HepG2 (cell line): ENCODE measurements at regions not wholly inside any gene's neighbourhood (a gene's known extent, or its start where the extent isn't known, plus 50 kb on each side); places are given as distances from the start of the nearest gene placed in this dataset.

Experiments
- ATAC-seq: fragments of 200-7000 bp; cut with Tn5 transposase; 3 replicates; pipeline ENCODE4 v1.9.1; 2020; ENCODE audit warnings: mild to moderate bottlenecking, moderate library complexity
- BruUV-seq: library from RNA; stranded (reverse); fragments of 400-500 nt; replicated peaks from 2 replicates; lab custom pipeline; 2021; lab: Mats Ljungman, UMichigan
- CTCF ChIA-PET: fragments of 300-600 bp; formaldehyde crosslinking; extraction: SDS; loops from one replicate; lab custom pipeline; 2021; ENCODE audit warnings: low total read pairs, inconsistent platforms, low intra/inter-chr PET ratio; lab: Yijun Ruan, JAX
- POLR2A ChIA-PET: fragments of 350-600 bp; sonication (Branson Sonifier 250); formaldehyde crosslinking; loops from one replicate; lab custom pipeline; 2020; ENCODE audit warnings: antibody characterized with exemption, inconsistent platforms; lab: Yijun Ruan, JAX
- DNase-seq: peaks from one replicate; pipeline ENCODE4 v3.0.0-alpha.2; 2015; ENCODE audit warnings: low spot score
- FAIRE-seq: peaks from 3 replicates; lab custom pipeline; 2011; peaks lifted over from hg19 to GRCh38; lab: Jason Lieb, UNC
- H2AFZ ChIP-seq: one replicate; pipeline ENCODE4 v1.6.1; 2011; ENCODE audit warnings: low read length, inconsistent platforms
- H3K27ac ChIP-seq: fragments of 300-600 bp; 3 replicates; pipeline ENCODE4 v1.8.0; 2011; ENCODE audit warnings: mixed run types, mild to moderate bottlenecking, mixed read lengths, low read length, inconsistent platforms; ENCODE audit not compliant: insufficient read depth; ENCODE audit errors: extremely low read length
- H3K27me3 ChIP-seq, 2 experiments: fragments of 200-600 bp in 1 of 2; 2 replicates in 1 of 2; 3 replicates in 1 of 2; pipeline versions ENCODE4 v1.6.0 to v1.8.0; 2011; ENCODE audit warnings: low read length in 2 of 2, mild to moderate bottlenecking in 2 of 2, moderate library complexity in 2 of 2, inconsistent platforms in 1 of 2; ENCODE audit not compliant: insufficient read depth in 2 of 2, control insufficient read depth in 1 of 2
- H3K36me3 ChIP-seq, 2 experiments: fragments of 200-600 bp in 1 of 2; replicated peaks in 1 of 2; 2 replicates in 1 of 2; 3 replicates in 1 of 2; pipeline versions ENCODE4 v1.5.1 to v1.8.0; 2011; ENCODE audit warnings: low read length in 2 of 2, inconsistent platforms in 1 of 2; ENCODE audit not compliant: insufficient read depth in 2 of 2, control insufficient read depth in 1 of 2
- H3K4me1 ChIP-seq: 2 replicates; pipeline ENCODE4 v1.5.1; 2012; ENCODE audit warnings: low read length, inconsistent platforms; ENCODE audit not compliant: insufficient read depth
- H3K4me2 ChIP-seq: 2 replicates; pipeline ENCODE4 v1.6.0; 2011; ENCODE audit warnings: low read depth, low read length, inconsistent platforms
- H3K4me3 ChIP-seq, 3 experiments: fragments of 200-600 bp in 1 of 3; sonication (generic), shearing (Covaris generic) in 1 of 3; replicated peaks in 1 of 3; 2 replicates each; pipeline ENCODE4 v1.5.1; 2011 to 2016; ENCODE audit warnings: low read length in 3 of 3, inconsistent platforms in 2 of 3, low read depth in 2 of 3, mild to moderate bottlenecking in 2 of 3, control low read depth in 1 of 3, mixed read lengths in 1 of 3; ENCODE audit not compliant: insufficient read depth in 1 of 3
- H3K79me2 ChIP-seq: one replicate; pipeline ENCODE4 v1.6.1; 2011; ENCODE audit warnings: low read length, inconsistent platforms; ENCODE audit not compliant: insufficient read depth
- H3K9ac ChIP-seq: 2 replicates; pipeline ENCODE4 v1.6.0; 2011; ENCODE audit warnings: mild to moderate bottlenecking, low read depth, low read length, inconsistent platforms; ENCODE audit not compliant: insufficient read depth
- H3K9me3 ChIP-seq: 2 replicates; pipeline ENCODE4 v1.5.1; 2012; ENCODE audit warnings: mild to moderate bottlenecking, low read length
- H4K20me1 ChIP-seq: 2 replicates; pipeline ENCODE4 v1.6.0; 2011; ENCODE audit warnings: inconsistent platforms, mild to moderate bottlenecking, low read length, moderate library complexity; ENCODE audit not compliant: insufficient read depth
- AGO1 ChIP-seq: fragments of 200-400 bp; formaldehyde crosslinking; IDR thresholded peaks from 2 replicates; pipeline ENCODE4 v1.6.1; 2017; ENCODE audit warnings: mild to moderate bottlenecking, low read depth, low read length, moderate library complexity; ENCODE audit not compliant: poor library complexity, severe bottlenecking
- BRCA1 ChIP-seq: sonication (generic); formaldehyde crosslinking; IDR thresholded peaks from 2 replicates; pipeline ENCODE4 v1.4.0; 2020; ENCODE audit warnings: missing genetic modification reagents
- ETS1 ChIP-seq: sonication (generic); formaldehyde crosslinking; IDR thresholded peaks from 2 replicates; pipeline ENCODE4 v1.4.0; 2020; ENCODE audit warnings: missing genetic modification reagents
- KAT8 ChIP-seq: IDR thresholded peaks from 2 replicates; pipeline ENCODE4 v1.6.1; 2016; ENCODE audit warnings: missing genetic modification reagents, missing compliant biosample characterization
- PLSCR1 ChIP-seq: sonication (generic); formaldehyde crosslinking; IDR thresholded peaks from 2 replicates; pipeline ENCODE4 v1.5.0; 2020; ENCODE audit warnings: missing genetic modification reagents, mild to moderate bottlenecking, borderline replicate concordance
- REL ChIP-seq: sonication (generic); formaldehyde crosslinking; conservative IDR thresholded peaks from 2 replicates; pipeline ENCODE4 v1.8.0; 2022; ENCODE audit warnings: mild to moderate bottlenecking, missing genetic modification reagents, moderate library complexity
- SAFB2 ChIP-seq: sonication (generic); formaldehyde crosslinking; IDR thresholded peaks from 2 replicates; pipeline ENCODE4 v1.5.1; 2020; ENCODE audit warnings: missing genetic modification reagents, low read depth, mild to moderate bottlenecking, borderline replicate concordance
- TEAD2 ChIP-seq: sonication (generic); formaldehyde crosslinking; IDR thresholded peaks from 2 replicates; pipeline ENCODE4 v1.9.0; 2021; ENCODE audit warnings: missing genetic modification reagents
- ZBTB49 ChIP-seq: sonication (generic); formaldehyde crosslinking; IDR thresholded peaks from 2 replicates; pipeline ENCODE4 v1.4.0; 2020; ENCODE audit warnings: missing genetic modification reagents, borderline replicate concordance
- ZNF20 ChIP-seq: sonication (generic); formaldehyde crosslinking; IDR thresholded peaks from 2 replicates; pipeline ENCODE4 v1.4.0; 2020; ENCODE audit warnings: mild to moderate bottlenecking, moderate library complexity, missing genetic modification reagents
- ZNF235 ChIP-seq: sonication (generic); formaldehyde crosslinking; IDR thresholded peaks from 2 replicates; pipeline ENCODE4 v1.8.1; 2023; ENCODE audit warnings: mild to moderate bottlenecking, missing genetic modification reagents, borderline replicate concordance
- ZNF619 ChIP-seq: sonication (generic); formaldehyde crosslinking; IDR thresholded peaks from 2 replicates; pipeline ENCODE4 v1.4.0; 2020; ENCODE audit warnings: mild to moderate bottlenecking, missing genetic modification reagents
- WGBS: methylation state at CpG from one replicate; pipeline ENCODE4 v1.1.6; 2017; ENCODE audit warnings: low lambda C conversion rate; 5-methylcytosine and 5-hydroxymethylcytosine counted together
- in situ Hi-C: cut with HindIII; loops from 2 replicates; pipeline ENCODE4 v1.10.0; 2017; ENCODE audit warnings: low pct_unique_long_range_greater_than_20kb; ENCODE audit not compliant: extremely low pct_ligation_motif_present
- intact Hi-C: fragments of 100-400 bp; cut with micrococcal nuclease; formaldehyde crosslinking; loops from one replicate; pipeline ENCODE4 v1.10.0; 2022; ENCODE audit not compliant: unreplicated experiment
- TF ChIP-seq, protein P1 (sequence below): sonication (generic); formaldehyde crosslinking; IDR thresholded peaks from 2 replicates; pipeline ENCODE4 v1.5.0; 2020; ENCODE audit warnings: missing genetic modification reagents
- TF ChIP-seq, protein P2 (sequence below): sonication (generic); formaldehyde crosslinking; IDR thresholded peaks from 2 replicates; pipeline ENCODE4 v1.4.0; 2020; ENCODE audit warnings: mild to moderate bottlenecking, missing genetic modification reagents
- TF ChIP-seq, protein P3 (sequence below): fragments of 450-650 bp; IDR thresholded peaks from 2 replicates; pipeline ENCODE4 v1.6.1; 2017; ENCODE audit warnings: mild to moderate bottlenecking

DNA sequence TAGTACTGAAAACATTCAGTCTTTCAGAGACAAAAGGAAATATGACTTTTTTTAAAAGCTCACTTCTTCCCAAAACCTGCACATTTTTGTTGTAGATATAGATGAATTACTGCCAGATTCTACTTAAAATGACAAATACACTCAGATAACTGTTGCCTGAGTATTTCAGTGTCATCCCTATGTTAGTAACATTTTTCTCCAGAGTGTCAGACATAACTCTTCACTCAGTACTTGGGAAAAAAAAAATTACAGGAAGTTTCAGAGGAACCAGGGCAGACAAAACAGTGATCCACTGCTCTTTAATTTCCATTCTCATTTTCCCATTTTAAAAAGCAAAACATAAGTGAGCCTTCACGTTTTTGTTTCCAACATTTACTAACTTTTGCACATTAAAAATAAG, 79.3 kb upstream of the ITGA1 start:
- Histone ChIP-seq H3K4me1 (peaks cover 65% of the 10 kb centered on the region), H3K79me2 (no peaks in the 10 kb centered on the region), H3K36me3 (no peaks in the 10 kb centered on the region), H3K27ac (peak overlapping the region; percentile 70), H3K9ac (no peak overlapping the region), H3K27me3 (no peaks in the 10 kb centered on the region), H3K4me3 (no peak overlapping the region), H3K4me2 (no peak overlapping the region), H3K9me3 (no peaks in the 10 kb centered on the region), H2AFZ (no peak overlapping the region), H4K20me1 (no peaks in the 10 kb centered on the region)
- BruUV-seq = no TSS peak
- ChIA-PET CTCF (no interaction called here), POLR2A (no interaction called here)
- WGBS = 39% methylated on average over 1 of the region's 1 CpG
- intact Hi-C loops (loop anchor here (2.0 kb wide), 1 partner anchor 80 kb away; no protein-coding TSS in a partner anchor), in situ Hi-C loops (loop anchor here (5.0 kb wide), 1 partner anchor 79 kb away; the partner anchor contains the start of genes ITGA1 and PELO)
- no peak for DNase-seq
- no peak for FAIRE-seq
- ATAC-seq = no peak
- TF ChIP-seq ZNF619 (CRISPR knock-in tag) (no peak), SAFB2 (CRISPR knock-in tag) (no peak), ZNF235 (no peak), ETS1 (CRISPR knock-in tag) (no peak), AGO1 (no peak), ZBTB49 (CRISPR knock-in tag) (no peak), ZNF20 (CRISPR knock-in tag) (no peak), PLSCR1 (no peak), REL (CRISPR knock-in tag) (no peak), TEAD2 (no peak), KAT8 (no peak), BRCA1 (CRISPR knock-in tag) (no peak)
- TF ChIP-seq, protein P1, sequence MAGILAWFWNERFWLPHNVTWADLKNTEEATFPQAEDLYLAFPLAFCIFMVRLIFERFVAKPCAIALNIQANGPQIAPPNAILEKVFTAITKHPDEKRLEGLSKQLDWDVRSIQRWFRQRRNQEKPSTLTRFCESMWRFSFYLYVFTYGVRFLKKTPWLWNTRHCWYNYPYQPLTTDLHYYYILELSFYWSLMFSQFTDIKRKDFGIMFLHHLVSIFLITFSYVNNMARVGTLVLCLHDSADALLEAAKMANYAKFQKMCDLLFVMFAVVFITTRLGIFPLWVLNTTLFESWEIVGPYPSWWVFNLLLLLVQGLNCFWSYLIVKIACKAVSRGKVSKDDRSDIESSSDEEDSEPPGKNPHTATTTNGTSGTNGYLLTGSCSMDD (CRISPR knock-in tag) = no peak
- TF ChIP-seq, protein P2, sequence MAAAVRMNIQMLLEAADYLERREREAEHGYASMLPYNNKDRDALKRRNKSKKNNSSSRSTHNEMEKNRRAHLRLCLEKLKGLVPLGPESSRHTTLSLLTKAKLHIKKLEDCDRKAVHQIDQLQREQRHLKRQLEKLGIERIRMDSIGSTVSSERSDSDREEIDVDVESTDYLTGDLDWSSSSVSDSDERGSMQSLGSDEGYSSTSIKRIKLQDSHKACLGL (CRISPR knock-in tag) = no peak
- TF ChIP-seq, protein P3, sequence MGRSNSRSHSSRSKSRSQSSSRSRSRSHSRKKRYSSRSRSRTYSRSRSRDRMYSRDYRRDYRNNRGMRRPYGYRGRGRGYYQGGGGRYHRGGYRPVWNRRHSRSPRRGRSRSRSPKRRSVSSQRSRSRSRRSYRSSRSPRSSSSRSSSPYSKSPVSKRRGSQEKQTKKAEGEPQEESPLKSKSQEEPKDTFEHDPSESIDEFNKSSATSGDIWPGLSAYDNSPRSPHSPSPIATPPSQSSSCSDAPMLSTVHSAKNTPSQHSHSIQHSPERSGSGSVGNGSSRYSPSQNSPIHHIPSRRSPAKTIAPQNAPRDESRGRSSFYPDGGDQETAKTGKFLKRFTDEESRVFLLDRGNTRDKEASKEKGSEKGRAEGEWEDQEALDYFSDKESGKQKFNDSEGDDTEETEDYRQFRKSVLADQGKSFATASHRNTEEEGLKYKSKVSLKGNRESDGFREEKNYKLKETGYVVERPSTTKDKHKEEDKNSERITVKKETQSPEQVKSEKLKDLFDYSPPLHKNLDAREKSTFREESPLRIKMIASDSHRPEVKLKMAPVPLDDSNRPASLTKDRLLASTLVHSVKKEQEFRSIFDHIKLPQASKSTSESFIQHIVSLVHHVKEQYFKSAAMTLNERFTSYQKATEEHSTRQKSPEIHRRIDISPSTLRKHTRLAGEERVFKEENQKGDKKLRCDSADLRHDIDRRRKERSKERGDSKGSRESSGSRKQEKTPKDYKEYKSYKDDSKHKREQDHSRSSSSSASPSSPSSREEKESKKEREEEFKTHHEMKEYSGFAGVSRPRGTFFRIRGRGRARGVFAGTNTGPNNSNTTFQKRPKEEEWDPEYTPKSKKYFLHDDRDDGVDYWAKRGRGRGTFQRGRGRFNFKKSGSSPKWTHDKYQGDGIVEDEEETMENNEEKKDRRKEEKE = no peak
